SU-DHL-6 (cell line): ENCODE measurements at regions not wholly inside any gene's neighbourhood (a gene's known extent, or its start where the extent isn't known, plus 50 kb on each side); places are given as distances from the start of the nearest gene placed in this dataset.

Experiments
- H2AFZ ChIP-seq: fragments of 200-600 bp; sonication (generic); 2 replicates; pipeline ENCODE4 v1.6.1; 2014; ENCODE audit warnings: low read depth, mild to moderate bottlenecking, moderate library complexity, mixed read lengths, antibody characterized with exemption, low read length; ENCODE audit not compliant: severe bottlenecking
- H3F3A ChIP-seq: fragments of 200-600 bp; shearing (Covaris generic); 2 replicates; pipeline ENCODE4 v1.6.0; 2016; ENCODE audit warnings: antibody characterized with exemption, mild to moderate bottlenecking; ENCODE audit not compliant: insufficient read depth
- H3K27ac ChIP-seq: fragments of 200-600 bp; sonication (generic); 2 replicates; pipeline ENCODE4 v1.5.1; 2016; ENCODE audit warnings: low read depth, mild to moderate bottlenecking, low read length, moderate library complexity, mixed read lengths
- H3K27me3 ChIP-seq: fragments of 200-600 bp; sonication (generic), shearing (Covaris generic); 2 replicates; pipeline ENCODE4 v1.6.0; 2014; ENCODE audit warnings: mild to moderate bottlenecking, low read length
- H3K36me3 ChIP-seq: fragments of 200-600 bp; sonication (generic); 2 replicates; pipeline ENCODE4 v1.6.1; 2014; ENCODE audit warnings: mild to moderate bottlenecking, low read length, mixed read lengths
- H3K4me2 ChIP-seq: fragments of 300-600, 200-600 bp; shearing (Covaris generic), sonication (generic); 2 replicates; pipeline ENCODE4 v1.6.0; 2014; ENCODE audit warnings: low read length, low read depth, mild to moderate bottlenecking; ENCODE audit not compliant: poor library complexity, severe bottlenecking
- H3K4me3 ChIP-seq: fragments of 200-600 bp; sonication (generic); 2 replicates; pipeline ENCODE4 v1.5.1; 2014; ENCODE audit warnings: antibody characterized with exemption, low read length, mild to moderate bottlenecking, mixed read lengths; ENCODE audit not compliant: insufficient read depth, poor library complexity, severe bottlenecking
- H3K79me2 ChIP-seq: fragments of 200-600 bp; sonication (generic); 2 replicates; pipeline ENCODE4 v1.6.1; 2014; ENCODE audit warnings: mild to moderate bottlenecking, low read length, moderate library complexity; ENCODE audit not compliant: insufficient read depth
- H3K9ac ChIP-seq: fragments of 200-600 bp; sonication (generic); 2 replicates; pipeline ENCODE4 v1.7.0; 2014; ENCODE audit warnings: mild to moderate bottlenecking, low read length
- H3K9me2 ChIP-seq: fragments of 200-600 bp; sonication (generic); replicated peaks from 2 replicates; pipeline ENCODE4 v1.6.1; 2014; ENCODE audit warnings: low read length; ENCODE audit not compliant: insufficient read depth
- H3K9me3 ChIP-seq: fragments of 200-600 bp; sonication (generic); 2 replicates; pipeline ENCODE4 v1.6.1; 2014; ENCODE audit warnings: low read length, mixed read lengths; ENCODE audit not compliant: insufficient read depth
- H4K20me1 ChIP-seq: fragments of 200-600 bp; sonication (generic); 2 replicates; pipeline ENCODE4 v1.6.1; 2014; ENCODE audit warnings: low read depth, mild to moderate bottlenecking, antibody characterized with exemption, low read length, moderate library complexity, mixed read lengths
- EZH2phosphoT487 ChIP-seq: fragments of 200-600 bp; sonication (generic), shearing (Covaris generic); conservative IDR thresholded peaks from 2 replicates; pipeline ENCODE4 v1.6.1; 2018; ENCODE audit warnings: mild to moderate bottlenecking, antibody characterized with exemption, low read length, moderate library complexity, mixed read lengths
- TF ChIP-seq, protein P1 (sequence below): fragments of 200-600 bp; sonication (generic); IDR thresholded peaks from one replicate; pipeline ENCODE4 v1.5.1; 2017; ENCODE audit warnings: antibody characterized with exemption, mild to moderate bottlenecking, low read length, moderate library complexity; ENCODE audit not compliant: insufficient read depth, poor library complexity, severe bottlenecking

DNA sequence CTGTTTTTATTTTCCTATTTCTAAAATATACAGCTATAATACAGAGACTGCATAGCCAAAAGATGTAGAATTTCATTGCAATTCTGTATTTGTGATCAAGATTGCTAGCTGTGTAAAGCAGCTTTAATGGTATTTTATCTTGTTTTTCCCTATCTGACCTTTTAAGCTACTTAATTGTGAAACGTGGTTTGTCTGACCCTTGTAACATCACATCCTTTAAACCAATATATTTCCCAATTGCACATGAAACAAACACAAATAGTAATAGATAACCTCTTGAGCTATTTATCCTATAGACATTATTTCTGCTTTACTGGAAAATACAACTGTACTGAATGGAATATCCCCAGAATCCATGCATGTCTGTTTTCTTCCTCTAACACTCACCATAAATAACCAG lies 112.2 kb upstream of the PLPPR4 start:
- H3K9ac ChIP-seq, result no peak overlapping the region
- H3K36me3 ChIP-seq, result no peaks in the 10 kb centered on the region
- H4K20me1 ChIP-seq, result no peaks in the 10 kb centered on the region
- H2AFZ ChIP-seq, result no peak overlapping the region
- no peak overlapping the region for H3K4me2 ChIP-seq
- H3K27me3 ChIP-seq, result no peaks in the 10 kb centered on the region
- H3K79me2 ChIP-seq, result no peaks in the 10 kb centered on the region
- no peak overlapping the region for H3K4me3 ChIP-seq
- H3K27ac ChIP-seq, result no peak overlapping the region
- no peaks in the 10 kb centered on the region for H3F3A ChIP-seq
- no peak for TF ChIP-seq EZH2phosphoT487
- TF ChIP-seq, protein P1, sequence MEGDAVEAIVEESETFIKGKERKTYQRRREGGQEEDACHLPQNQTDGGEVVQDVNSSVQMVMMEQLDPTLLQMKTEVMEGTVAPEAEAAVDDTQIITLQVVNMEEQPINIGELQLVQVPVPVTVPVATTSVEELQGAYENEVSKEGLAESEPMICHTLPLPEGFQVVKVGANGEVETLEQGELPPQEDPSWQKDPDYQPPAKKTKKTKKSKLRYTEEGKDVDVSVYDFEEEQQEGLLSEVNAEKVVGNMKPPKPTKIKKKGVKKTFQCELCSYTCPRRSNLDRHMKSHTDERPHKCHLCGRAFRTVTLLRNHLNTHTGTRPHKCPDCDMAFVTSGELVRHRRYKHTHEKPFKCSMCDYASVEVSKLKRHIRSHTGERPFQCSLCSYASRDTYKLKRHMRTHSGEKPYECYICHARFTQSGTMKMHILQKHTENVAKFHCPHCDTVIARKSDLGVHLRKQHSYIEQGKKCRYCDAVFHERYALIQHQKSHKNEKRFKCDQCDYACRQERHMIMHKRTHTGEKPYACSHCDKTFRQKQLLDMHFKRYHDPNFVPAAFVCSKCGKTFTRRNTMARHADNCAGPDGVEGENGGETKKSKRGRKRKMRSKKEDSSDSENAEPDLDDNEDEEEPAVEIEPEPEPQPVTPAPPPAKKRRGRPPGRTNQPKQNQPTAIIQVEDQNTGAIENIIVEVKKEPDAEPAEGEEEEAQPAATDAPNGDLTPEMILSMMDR, result no peak
- H3K9me3 ChIP-seq, result no peaks in the 10 kb centered on the region
- no peaks in the 10 kb centered on the region for H3K9me2 ChIP-seq

DNA sequence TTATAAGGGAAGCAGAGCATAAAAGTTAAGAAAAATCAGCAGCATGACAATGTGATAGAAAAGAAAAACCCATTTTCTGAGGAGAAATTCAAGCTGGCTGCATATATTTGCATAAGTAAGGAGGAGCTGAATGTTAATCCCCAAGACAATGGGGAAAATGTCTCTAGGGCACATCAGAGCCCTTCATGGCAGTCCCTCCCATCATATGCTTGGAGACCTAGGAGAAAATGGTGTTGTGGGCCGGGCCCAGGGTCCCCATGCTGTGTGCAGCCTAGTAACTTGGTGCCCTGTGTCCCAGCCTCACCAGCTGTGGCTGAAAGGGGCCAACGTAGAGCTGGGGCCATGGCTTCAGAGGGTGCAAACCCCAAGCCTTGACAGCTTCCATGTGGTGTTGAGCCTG lies 100.6 kb upstream of the PLPPR4 start:
- H3K9me2 ChIP-seq, result no peaks in the 10 kb centered on the region
- H3K9ac ChIP-seq, result no peak overlapping the region
- TF ChIP-seq, protein P1, result no peak
- TF ChIP-seq EZH2phosphoT487, result no peak

DNA sequence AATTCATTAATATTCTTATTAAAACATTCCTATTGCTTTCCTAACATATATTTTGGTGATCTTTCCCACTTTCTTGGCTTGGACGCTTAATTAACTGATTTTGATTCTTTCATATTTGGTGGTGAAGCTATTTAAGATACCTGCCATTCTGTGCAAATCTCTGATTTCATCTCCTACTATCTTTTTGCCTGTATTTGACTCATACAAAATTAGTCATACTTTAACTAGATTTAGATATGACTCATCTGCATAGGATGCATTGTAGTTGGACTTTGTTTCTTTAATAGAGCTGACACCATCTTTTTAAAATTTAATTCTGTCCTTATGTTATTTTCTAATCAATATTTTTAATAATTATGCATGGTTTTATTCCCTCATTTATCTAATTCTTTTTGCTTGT lies 93.8 kb upstream of the PLPPR4 start:
- H3K9me2 ChIP-seq, result no peaks in the 10 kb centered on the region
- no peak overlapping the region for H3K9ac ChIP-seq
- no peaks in the 10 kb centered on the region for H3K9me3 ChIP-seq
- no peaks in the 10 kb centered on the region for H3K36me3 ChIP-seq
- no peaks in the 10 kb centered on the region for H3K79me2 ChIP-seq
- H4K20me1 ChIP-seq, result no peaks in the 10 kb centered on the region
- H3K27me3 ChIP-seq, result no peaks in the 10 kb centered on the region
- H2AFZ ChIP-seq, result no peak overlapping the region
- H3K27ac ChIP-seq, result no peak overlapping the region
- no peak for TF ChIP-seq EZH2phosphoT487
- TF ChIP-seq, protein P1, result no peak
- H3K4me2 ChIP-seq, result no peak overlapping the region
- no peaks in the 10 kb centered on the region for H3F3A ChIP-seq
- no peak overlapping the region for H3K4me3 ChIP-seq

More for the DNA sequence above, 100.6 kb upstream of the PLPPR4 start:
- Histone ChIP-seq H3K36me3 (no peaks in the 10 kb centered on the region), H3K4me2 (no peak overlapping the region), H3K27ac (no peak overlapping the region), H3K79me2 (no peaks in the 10 kb centered on the region), H3F3A (no peaks in the 10 kb centered on the region), H3K4me3 (no peak overlapping the region), H2AFZ (no peak overlapping the region), H3K9me3 (no peaks in the 10 kb centered on the region), H3K27me3 (no peaks in the 10 kb centered on the region), H4K20me1 (no peaks in the 10 kb centered on the region)
